ENCODE measurements at regions not wholly inside any gene's neighbourhood (a gene's known extent, or its start where the extent isn't known, plus 50 kb on each side); places are given as distances from the start of the nearest gene placed in this dataset.
"Not testable (repeated sequence)": the region's sequence is repeated elsewhere in the genome, so short reads cannot be mapped to it uniquely, and the experiment has no call there.

DNA sequence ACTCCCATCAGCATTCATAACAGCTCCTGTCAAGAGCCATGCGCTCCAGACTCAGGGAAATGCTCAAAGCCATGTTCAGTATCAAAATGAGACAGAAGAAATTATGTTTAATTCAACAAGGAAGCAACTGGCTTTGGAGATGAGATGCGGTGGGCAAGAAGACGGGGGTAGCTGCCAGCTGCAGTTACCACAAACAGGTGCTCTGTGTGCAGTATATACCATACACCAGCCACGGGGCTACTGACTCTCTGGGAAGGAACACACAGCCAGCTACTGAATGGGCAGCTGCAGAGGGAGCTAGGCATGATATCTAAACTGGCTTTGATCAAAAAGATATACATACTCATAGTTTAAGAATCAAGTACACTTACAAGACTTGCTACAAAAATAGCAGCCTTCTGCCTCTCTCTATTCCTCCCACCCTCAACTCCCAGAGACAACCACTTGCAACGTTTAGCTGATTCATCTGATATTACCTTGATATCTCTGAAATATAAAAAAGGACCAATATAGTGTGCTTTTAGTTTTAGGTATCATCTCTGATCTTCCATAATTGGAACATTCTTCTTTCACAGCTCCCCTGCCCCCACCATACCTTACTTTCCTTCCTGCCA is 593.0 kb downstream of the UQCRFS1 start:
- DNase-seq (ENCODE audit: low read depth) = no peak

GRCh38 chr19:28618504-28618903 is 594.4 kb downstream of the UQCRFS1 start:
- DNase-seq (ENCODE audit: low read depth) = no peak

DNA sequence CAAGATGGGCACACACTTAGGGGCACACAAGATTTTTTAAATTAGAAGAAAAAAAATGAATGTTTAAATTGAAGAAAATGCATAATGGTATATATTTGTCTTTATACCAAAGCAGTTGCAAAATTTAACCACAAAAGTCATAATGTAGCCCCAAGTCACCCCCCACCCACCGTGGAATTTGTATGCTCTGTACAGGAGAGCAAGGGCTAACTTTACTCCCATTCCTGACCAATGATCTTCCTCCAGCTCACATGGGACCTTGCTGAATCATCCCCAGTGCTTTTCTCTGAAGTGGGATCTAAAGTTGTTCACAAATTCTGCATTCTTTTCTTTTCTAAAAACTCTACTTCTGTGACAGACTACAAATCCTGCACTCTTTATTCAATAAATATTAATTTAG is 597.0 kb downstream of the UQCRFS1 start:
- no peak for DNase-seq (ENCODE audit: low read depth)

- no peak for DNase-seq (ENCODE audit: low read depth)
These were observed 597.4 kb downstream of the UQCRFS1 start for GRCh38 chr19:28615546-28615916.

- no peak for DNase-seq (ENCODE audit: low read depth)
These were observed 598.1 kb downstream of the UQCRFS1 start for GRCh38 chr19:28614634-28615545.

GRCh38 chr19:28612275-28612769 is 600.6 kb downstream of the UQCRFS1 start:
- DNase-seq (ENCODE audit: low read depth) = no peak

- not testable (repeated sequence) for DNase-seq (ENCODE audit: low read depth)
These were observed 601.6 kb downstream of the UQCRFS1 start for GRCh38 chr19:28611227-28611914.

- DNase-seq (ENCODE audit: low read depth) = no peak
These were observed 602.2 kb downstream of the UQCRFS1 start for GRCh38 chr19:28610731-28611130.

DNA sequence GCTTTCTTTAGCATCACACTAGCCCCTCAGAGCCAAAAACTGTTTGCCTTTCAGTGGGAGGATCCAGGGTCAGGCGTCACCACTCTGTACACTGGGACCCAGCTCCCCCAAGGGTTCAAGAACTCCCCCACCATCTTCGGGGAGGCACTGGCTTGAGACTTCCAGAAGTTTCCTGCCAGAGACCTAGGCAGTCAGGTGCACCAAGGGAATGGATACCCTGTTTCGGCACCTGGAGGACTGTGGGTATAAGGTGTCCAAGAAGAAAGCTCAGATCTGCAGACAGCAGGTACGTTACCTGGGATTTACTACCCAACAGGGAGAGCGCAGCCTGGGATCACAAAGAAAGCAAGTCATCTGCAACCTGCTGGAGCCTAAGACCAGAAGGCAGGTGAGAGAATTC is 603.0 kb downstream of the UQCRFS1 start:
- no peak for DNase-seq (ENCODE audit: low read depth)

GRCh38 chr19:28609091-28609755 is 603.7 kb downstream of the UQCRFS1 start:
- no peak for DNase-seq (ENCODE audit: low read depth)

DNA sequence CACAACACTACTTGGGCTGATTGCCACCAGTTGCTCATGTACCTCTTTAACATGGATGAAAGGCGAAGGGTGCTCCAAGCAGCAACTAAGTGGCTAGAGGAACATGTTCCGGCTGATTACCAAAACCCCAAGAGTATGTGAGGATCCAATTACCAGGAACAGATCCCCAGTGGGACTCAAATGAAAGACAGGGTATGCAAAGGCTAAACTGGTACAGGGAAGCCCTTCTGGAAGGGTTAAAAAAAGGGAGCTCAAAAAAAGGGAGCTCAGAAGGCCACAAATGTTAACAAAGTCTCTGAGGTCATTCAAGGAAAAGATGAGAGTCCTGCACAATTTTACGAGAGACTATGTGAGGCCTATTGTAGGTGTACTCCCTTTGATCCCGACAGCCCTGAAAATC is 604.7 kb downstream of the UQCRFS1 start:
- DNase-seq (ENCODE audit: low read depth) = no peak

- no peak for DNase-seq (ENCODE audit: low read depth)
These were observed 605.8 kb downstream of the UQCRFS1 start for GRCh38 chr19:28607066-28607583.

GRCh38 chr19:28606269-28607032 is 606.5 kb downstream of the UQCRFS1 start:
- no peak for DNase-seq (ENCODE audit: low read depth)

- DNase-seq (ENCODE audit: low read depth) = no peak
These were observed 607.3 kb downstream of the UQCRFS1 start for GRCh38 chr19:28605501-28606268.

DNA sequence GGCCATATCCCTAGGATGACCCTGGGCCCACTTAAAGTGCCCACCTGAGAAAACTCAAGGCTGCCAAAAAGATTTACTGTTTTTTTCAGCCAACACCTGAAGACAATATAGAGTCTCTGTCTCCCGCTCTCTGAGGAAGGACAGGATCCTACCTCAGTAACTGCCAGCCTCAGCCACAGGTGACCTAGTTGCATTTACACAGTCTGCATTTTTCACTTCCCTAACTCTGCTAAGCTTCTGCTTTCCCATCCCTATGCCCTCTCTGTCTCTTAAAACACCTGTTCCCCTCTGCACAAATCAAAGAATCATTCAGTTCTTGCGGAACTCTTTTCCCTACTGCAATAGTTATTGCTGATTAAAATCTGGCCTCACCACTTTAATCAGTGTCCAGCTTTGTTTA is 609.5 kb downstream of the UQCRFS1 start:
- DNase-seq (ENCODE audit: low read depth) = no peak

DNA sequence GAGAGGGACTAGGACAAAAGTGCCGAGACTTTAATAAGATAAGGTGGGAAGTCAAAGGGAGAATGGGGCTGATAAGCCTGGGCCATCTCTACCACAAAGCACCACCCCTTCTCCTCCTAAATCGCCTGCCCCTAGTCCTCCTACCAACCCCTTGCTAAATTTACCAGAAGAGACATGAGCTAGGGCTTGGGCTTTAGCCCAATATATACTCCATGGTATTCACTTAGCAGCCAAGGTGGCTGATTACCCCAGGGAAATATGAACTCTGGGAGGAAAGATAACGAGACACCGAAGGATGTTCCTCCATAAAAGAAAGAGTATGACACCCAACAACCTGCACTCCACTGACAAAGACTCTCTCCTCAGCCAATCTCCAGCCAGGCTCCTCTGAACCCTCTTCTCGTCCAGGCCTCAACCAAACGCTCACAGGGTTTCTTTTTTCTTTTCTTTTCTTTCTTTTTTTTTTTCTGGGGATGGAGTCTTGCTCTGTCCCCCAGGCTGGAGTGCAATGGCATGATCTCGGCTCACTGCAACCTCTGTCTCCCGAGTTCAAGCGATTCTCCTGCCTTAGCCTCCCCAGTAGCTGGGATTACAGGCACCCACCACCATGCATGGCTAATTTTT is 610.2 kb downstream of the UQCRFS1 start:
- no peak for DNase-seq (ENCODE audit: low read depth)

- DNase-seq (ENCODE audit: low read depth) = no peak
These were observed 611.1 kb downstream of the UQCRFS1 start for GRCh38 chr19:28601723-28602440.

GRCh38 chr19:28598861-28599260 is 614.1 kb downstream of the UQCRFS1 start:
- DNase-seq (ENCODE audit: low read depth) = no peak

GRCh38 chr19:28596561-28597071 is 616.3 kb downstream of the UQCRFS1 start:
- no peak for DNase-seq (ENCODE audit: low read depth)

Data from ELR (cell line).